ENCODE measurements at regions not wholly inside any gene's neighbourhood (a gene's known extent, or its start where the extent isn't known, plus 50 kb on each side); places are given as distances from the start of the nearest gene placed in this dataset.

DNA sequence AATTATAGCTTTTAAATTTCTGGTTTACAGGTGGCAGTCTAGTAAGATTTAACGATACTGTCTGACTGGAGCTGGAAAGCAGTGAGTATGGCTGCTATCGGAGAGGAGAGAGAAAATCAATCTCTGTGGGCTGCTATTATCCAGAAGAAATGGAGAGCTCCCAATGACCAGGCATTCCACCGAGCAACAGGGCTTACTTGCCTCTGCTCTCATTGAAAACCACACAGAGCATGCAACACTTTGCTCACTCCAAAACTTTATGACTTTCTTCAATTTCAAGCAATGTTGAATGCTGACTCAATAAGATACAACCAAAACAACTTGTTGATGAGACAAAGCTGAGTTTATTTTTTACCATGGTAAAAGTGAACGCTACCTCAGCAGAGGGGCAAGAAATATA is 337.0 kb upstream of the NCAM2 start:
- Histone ChIP-seq H4K20me1 (ENCODE audit: insufficient read depth, low read length) (no peaks in the 10 kb centered on the region), H3K4me2 (ENCODE audit: low read depth, low read length) (no peak overlapping the region), H3K27ac (ENCODE audit: low read length) (no peak overlapping the region), H2AFZ (ENCODE audit: low read length) (no peak overlapping the region), H3K9me3 (replicated peaks; ENCODE audit: insufficient read depth, low read length) (no peaks in the 10 kb centered on the region), H3F3A (ENCODE audit: insufficient read depth, low read length) (no peaks in the 10 kb centered on the region), H3K27me3 (replicated peaks; ENCODE audit: insufficient read depth, low read length) (no peaks in the 10 kb centered on the region), H3K9ac (ENCODE audit: low read length) (no peak overlapping the region), H3K36me3 (replicated peaks; ENCODE audit: insufficient read depth, low read length) (no peaks in the 10 kb centered on the region), H3K79me2 (ENCODE audit: low read length) (no peaks in the 10 kb centered on the region), H3K4me3 (ENCODE audit: low read length) (no peak overlapping the region), H3K9me2 (replicated peaks; ENCODE audit: insufficient read depth, low read length) (no peaks in the 10 kb centered on the region), H3K4me1 (ENCODE audit: low read length) (no peaks in the 10 kb centered on the region)
- TF ChIP-seq EZH2 (optimal IDR thresholded peaks at IDR 0.05; ENCODE audit: low read depth, low read length) = no peak
- TF ChIP-seq, protein P1, sequence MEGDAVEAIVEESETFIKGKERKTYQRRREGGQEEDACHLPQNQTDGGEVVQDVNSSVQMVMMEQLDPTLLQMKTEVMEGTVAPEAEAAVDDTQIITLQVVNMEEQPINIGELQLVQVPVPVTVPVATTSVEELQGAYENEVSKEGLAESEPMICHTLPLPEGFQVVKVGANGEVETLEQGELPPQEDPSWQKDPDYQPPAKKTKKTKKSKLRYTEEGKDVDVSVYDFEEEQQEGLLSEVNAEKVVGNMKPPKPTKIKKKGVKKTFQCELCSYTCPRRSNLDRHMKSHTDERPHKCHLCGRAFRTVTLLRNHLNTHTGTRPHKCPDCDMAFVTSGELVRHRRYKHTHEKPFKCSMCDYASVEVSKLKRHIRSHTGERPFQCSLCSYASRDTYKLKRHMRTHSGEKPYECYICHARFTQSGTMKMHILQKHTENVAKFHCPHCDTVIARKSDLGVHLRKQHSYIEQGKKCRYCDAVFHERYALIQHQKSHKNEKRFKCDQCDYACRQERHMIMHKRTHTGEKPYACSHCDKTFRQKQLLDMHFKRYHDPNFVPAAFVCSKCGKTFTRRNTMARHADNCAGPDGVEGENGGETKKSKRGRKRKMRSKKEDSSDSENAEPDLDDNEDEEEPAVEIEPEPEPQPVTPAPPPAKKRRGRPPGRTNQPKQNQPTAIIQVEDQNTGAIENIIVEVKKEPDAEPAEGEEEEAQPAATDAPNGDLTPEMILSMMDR (IDR thresholded peaks at IDR 0.05; ENCODE audit: low read length) = no peak
- no peak for TF ChIP-seq EZH2phosphoT487 (IDR thresholded peaks at IDR 0.05; ENCODE audit: low read length)
- no peak for DNase-seq

GRCh38 chr21:20661745-20662422 is 336.3 kb upstream of the NCAM2 start:
- no peak for TF ChIP-seq EZH2 (optimal IDR thresholded peaks at IDR 0.05; ENCODE audit: low read depth, low read length)
- TF ChIP-seq EZH2phosphoT487 (IDR thresholded peaks at IDR 0.05; ENCODE audit: low read length) = no peak
- TF ChIP-seq, protein P1 (IDR thresholded peaks at IDR 0.05; ENCODE audit: low read length) = no peak
- no peak overlapping the region for H3K4me3 ChIP-seq (ENCODE audit: low read length)
- no peak overlapping the region for H2AFZ ChIP-seq (ENCODE audit: low read length)
- no peaks in the 10 kb centered on the region for H3K9me2 ChIP-seq (replicated peaks; ENCODE audit: insufficient read depth, low read length)
- no peak for DNase-seq
- no peaks in the 10 kb centered on the region for H3F3A ChIP-seq (ENCODE audit: insufficient read depth, low read length)
- H4K20me1 ChIP-seq (ENCODE audit: insufficient read depth, low read length) = no peaks in the 10 kb centered on the region
- no peak overlapping the region for H3K9ac ChIP-seq (ENCODE audit: low read length)
- H3K27me3 ChIP-seq (replicated peaks; ENCODE audit: insufficient read depth, low read length) = no peaks in the 10 kb centered on the region
- no peaks in the 10 kb centered on the region for H3K79me2 ChIP-seq (ENCODE audit: low read length)
- H3K4me1 ChIP-seq (ENCODE audit: low read length) = no peaks in the 10 kb centered on the region
- H3K36me3 ChIP-seq (replicated peaks; ENCODE audit: insufficient read depth, low read length) = no peaks in the 10 kb centered on the region
- H3K9me3 ChIP-seq (replicated peaks; ENCODE audit: insufficient read depth, low read length) = no peaks in the 10 kb centered on the region
- no peak overlapping the region for H3K27ac ChIP-seq (ENCODE audit: low read length)
- no peak overlapping the region for H3K4me2 ChIP-seq (ENCODE audit: low read depth, low read length)

DNA sequence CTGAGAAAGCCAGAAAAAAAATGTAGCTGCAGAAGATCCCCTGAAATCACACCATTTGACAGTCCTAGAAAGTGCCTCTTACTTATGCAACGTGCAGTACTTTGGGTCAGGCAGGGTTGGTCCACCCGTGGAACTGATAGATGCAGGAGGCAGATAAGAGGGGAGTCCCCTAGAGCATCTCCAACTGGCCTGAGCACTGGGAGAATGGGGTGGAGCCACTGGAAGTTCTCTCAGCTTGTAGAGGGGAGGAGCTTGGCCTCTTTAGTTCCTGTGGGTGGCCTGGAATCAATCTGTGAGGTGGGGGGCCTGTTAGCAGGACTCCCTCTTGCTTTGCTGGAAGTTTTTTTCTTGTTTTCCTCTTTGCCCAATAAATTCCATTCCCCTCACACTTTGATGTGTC is 335.7 kb upstream of the NCAM2 start:
- Histone ChIP-seq H3K4me1 (ENCODE audit: low read length) (no peaks in the 10 kb centered on the region), H3K4me2 (ENCODE audit: low read depth, low read length) (no peak overlapping the region), H3K27ac (ENCODE audit: low read length) (no peak overlapping the region), H3K4me3 (ENCODE audit: low read length) (no peak overlapping the region), H3K9me3 (replicated peaks; ENCODE audit: insufficient read depth, low read length) (no peaks in the 10 kb centered on the region), H3K79me2 (ENCODE audit: low read length) (no peaks in the 10 kb centered on the region), H3F3A (ENCODE audit: insufficient read depth, low read length) (no peaks in the 10 kb centered on the region), H3K36me3 (replicated peaks; ENCODE audit: insufficient read depth, low read length) (no peaks in the 10 kb centered on the region), H3K9me2 (replicated peaks; ENCODE audit: insufficient read depth, low read length) (no peaks in the 10 kb centered on the region), H4K20me1 (ENCODE audit: insufficient read depth, low read length) (no peaks in the 10 kb centered on the region), H2AFZ (ENCODE audit: low read length) (no peak overlapping the region), H3K9ac (ENCODE audit: low read length) (no peak overlapping the region), H3K27me3 (replicated peaks; ENCODE audit: insufficient read depth, low read length) (no peaks in the 10 kb centered on the region)
- no peak for DNase-seq
- TF ChIP-seq EZH2phosphoT487 (IDR thresholded peaks at IDR 0.05; ENCODE audit: low read length) (no peak), EZH2 (optimal IDR thresholded peaks at IDR 0.05; ENCODE audit: low read depth, low read length) (no peak)
- TF ChIP-seq, protein P1 (IDR thresholded peaks at IDR 0.05; ENCODE audit: low read length) = no peak

Measured in MM.1S (cell line).